AG09309 (cell line): ENCODE measurements at regions not wholly inside any gene's neighbourhood (a gene's known extent, or its start where the extent isn't known, plus 50 kb on each side); places are given as distances from the start of the nearest gene placed in this dataset.

Experiments used
- DNase-seq: peaks from one replicate; pipeline ENCODE4 v3.0.0-alpha.2; 2010; ENCODE audit warnings: low read depth
- H3K4me3 ChIP-seq: 2 replicates; pipeline ENCODE4 v1.5.1; 2011; ENCODE audit warnings: mild to moderate bottlenecking, low read depth, low read length, moderate library complexity; ENCODE audit not compliant: control insufficient read depth
- TF ChIP-seq, protein P1 (sequence below): IDR thresholded peaks from 2 replicates; pipeline ENCODE4 v1.5.1; 2011; ENCODE audit warnings: mild to moderate bottlenecking, low read depth, low read length, inconsistent platforms; ENCODE audit not compliant: insufficient read depth, control insufficient read depth; ENCODE audit errors: missing control alignments

DNA sequence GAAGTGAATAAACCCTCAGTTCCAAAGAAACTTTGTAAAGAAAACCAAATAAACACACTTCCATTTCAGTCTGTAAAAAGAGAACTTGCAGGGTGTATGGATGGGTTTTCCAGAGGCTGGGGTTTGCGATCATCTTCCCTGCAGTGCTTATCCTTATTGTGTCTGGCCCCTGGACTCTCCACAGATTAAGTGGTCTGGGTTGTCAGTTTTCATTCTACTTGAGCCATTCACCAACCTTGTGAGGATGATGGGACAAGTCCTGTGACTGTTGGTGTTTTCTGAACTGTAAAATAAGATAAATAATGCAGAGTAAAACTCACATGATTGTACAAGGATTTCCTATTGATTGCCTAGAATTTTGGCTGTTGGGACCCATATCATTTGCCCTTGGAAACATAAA, 166.1 kb upstream of the MOCS2 start:
- no peak for DNase-seq
- H3K4me3 ChIP-seq, result no peak overlapping the region
- TF ChIP-seq, protein P1, sequence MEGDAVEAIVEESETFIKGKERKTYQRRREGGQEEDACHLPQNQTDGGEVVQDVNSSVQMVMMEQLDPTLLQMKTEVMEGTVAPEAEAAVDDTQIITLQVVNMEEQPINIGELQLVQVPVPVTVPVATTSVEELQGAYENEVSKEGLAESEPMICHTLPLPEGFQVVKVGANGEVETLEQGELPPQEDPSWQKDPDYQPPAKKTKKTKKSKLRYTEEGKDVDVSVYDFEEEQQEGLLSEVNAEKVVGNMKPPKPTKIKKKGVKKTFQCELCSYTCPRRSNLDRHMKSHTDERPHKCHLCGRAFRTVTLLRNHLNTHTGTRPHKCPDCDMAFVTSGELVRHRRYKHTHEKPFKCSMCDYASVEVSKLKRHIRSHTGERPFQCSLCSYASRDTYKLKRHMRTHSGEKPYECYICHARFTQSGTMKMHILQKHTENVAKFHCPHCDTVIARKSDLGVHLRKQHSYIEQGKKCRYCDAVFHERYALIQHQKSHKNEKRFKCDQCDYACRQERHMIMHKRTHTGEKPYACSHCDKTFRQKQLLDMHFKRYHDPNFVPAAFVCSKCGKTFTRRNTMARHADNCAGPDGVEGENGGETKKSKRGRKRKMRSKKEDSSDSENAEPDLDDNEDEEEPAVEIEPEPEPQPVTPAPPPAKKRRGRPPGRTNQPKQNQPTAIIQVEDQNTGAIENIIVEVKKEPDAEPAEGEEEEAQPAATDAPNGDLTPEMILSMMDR, result no peak

DNA sequence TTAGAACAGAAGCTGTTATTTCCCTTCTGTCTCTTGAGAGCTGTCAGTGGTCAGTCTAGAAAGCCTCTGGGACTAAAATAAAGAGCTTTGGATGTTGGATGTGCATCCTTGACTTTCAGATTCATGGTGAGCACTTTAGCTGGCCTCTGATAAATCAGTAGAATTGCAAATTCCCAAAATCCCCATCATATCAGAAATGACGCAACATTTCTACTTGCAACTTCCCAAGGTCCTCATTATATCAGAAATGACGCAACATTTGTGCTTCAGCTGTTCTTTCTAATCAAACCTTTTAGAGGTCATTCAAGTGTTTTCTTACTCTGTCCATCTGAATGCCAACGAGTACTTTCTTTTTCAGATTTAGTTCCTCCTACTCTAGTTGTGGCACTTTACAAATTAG, 167.3 kb upstream of the MOCS2 start:
- no peak overlapping the region for H3K4me3 ChIP-seq
- no peak for DNase-seq
- TF ChIP-seq, protein P1, result no peak

DNA sequence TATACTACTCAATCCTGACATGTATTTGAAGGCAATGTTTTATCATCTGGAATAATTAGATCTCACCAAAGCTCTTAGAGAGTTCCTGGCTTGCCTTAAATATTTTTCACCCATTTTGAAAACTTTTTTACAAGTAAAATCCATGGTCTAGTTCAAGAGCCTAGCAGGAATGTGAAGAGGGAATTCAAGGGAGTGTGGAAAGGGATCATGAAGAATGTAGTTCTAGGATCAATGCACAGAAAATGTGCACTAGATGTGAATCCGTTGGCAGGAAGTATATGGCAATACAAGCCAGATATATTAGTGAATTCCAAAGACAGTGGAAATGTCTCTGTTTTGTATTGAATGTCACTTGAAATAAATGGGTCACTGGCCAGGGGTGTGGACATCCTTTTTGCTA, 167.9 kb upstream of the MOCS2 start:
- DNase-seq, result no peak
- TF ChIP-seq, protein P1, result no peak
- no peak overlapping the region for H3K4me3 ChIP-seq

DNA sequence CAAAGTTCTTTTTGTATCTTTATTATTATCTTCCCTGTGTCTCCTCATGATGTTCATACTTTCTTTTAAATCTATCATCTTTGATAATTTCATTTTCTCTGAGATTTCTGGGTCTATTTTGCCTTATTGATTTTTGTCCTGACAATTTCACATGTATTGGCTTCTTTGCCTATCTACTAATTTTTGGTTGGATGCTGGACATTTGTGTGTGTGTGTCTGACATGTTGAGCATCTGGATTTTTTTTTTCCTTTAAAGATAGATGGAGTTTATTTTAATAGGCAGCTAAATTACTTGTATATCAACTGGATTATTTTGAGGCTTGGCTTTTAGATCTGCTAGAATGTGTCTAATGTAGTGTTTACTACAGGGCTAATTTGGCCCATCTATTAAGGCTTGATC, 178.0 kb upstream of the MOCS2 start:
- TF ChIP-seq, protein P1, result no peak
- no peak for DNase-seq
- no peak overlapping the region for H3K4me3 ChIP-seq

DNA sequence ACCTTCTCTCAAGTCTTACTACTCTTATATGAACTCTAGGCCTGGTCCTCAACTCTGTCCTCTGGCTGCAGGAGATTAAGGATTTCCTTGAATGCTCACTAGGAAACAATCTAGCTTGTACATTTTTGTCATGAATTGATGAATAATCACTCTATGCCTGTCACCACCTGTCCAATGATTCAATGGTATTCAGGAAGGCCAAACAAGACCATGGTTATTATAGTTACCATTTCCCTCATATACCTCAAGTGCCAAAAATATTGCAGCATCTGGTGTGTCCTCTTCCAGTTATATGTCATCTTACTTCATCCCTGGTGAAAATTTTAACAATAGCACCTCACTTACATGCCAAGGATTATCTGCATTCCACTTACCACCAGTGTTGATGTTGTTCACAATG, 179.0 kb upstream of the MOCS2 start:
- no peak for DNase-seq
- TF ChIP-seq, protein P1, result no peak
- H3K4me3 ChIP-seq, result no peak overlapping the region

DNA sequence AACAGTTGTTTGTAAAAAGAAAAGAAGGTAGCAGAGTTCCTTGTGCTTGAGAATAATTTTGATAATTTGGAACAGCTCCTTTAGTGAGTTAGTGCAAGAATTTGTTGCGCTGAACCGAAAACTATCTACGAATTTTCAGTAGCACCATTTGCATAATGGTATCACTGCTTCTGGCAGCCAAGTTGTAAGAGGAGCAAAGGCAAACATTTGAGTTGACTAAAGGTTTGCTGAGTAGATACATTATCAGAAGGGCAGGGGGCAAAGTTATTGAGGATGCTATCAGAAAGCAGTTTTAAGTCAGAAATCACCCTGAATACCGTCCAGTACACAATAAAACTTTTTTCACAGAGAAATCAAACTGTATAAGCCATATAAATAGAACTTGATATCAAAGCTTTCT, 181.5 kb upstream of the MOCS2 start:
- no peak overlapping the region for H3K4me3 ChIP-seq
- no peak for DNase-seq
- TF ChIP-seq, protein P1, result no peak

DNA sequence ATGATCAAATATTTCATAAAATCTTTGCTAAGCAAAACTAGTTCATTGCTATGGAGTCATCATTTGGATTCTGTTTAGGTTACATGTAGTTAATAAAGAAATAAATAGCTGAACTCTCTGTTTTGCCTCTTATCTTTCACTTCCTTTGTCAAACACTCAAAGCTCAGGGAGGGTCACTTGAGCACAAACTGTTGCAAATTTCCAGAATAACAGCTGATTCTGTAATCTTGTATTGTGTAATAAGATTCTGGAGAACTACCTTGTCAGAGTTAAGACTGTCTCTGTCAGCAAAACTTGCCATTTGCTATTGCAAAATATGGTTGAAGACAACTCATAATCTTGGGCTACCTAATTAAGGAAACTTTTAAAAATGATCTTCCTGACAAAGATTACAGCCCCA, 182.0 kb upstream of the MOCS2 start:
- no peak overlapping the region for H3K4me3 ChIP-seq
- peak; percentile 24 for DNase-seq
- TF ChIP-seq, protein P1, result no peak
